GM11168 (cell line): ENCODE measurements at regions not wholly inside any gene's neighbourhood (a gene's known extent, or its start where the extent isn't known, plus 50 kb on each side); places are given as distances from the start of the nearest gene placed in this dataset.

Source experiments
- in situ Hi-C: fragments of 300-500 bp; cut with MboI; formaldehyde crosslinking; loops from one replicate; pipeline ENCODE4 v1.12.0; 2022; ENCODE audit warnings: low sequenced_read_pairs; ENCODE audit not compliant: unreplicated experiment

GRCh38 chr9:118536153-118536552, 832.0 kb downstream of the TLR4 start:
- in situ Hi-C loops = no loop called here

- in situ Hi-C loops = no loop called here
Measured at GRCh38 chr9:118538959-118539358, 830.3 kb downstream of the BRINP1 start.

- in situ Hi-C loops = no loop called here
Measured at GRCh38 chr9:118553465-118553864, 815.8 kb downstream of the BRINP1 start.

GRCh38 chr9:118554987-118555386, 814.2 kb downstream of the BRINP1 start:
- in situ Hi-C loops = no loop called here

GRCh38 chr9:118558026-118558425, 811.2 kb downstream of the BRINP1 start:
- in situ Hi-C loops = no loop called here

GRCh38 chr9:118558891-118559290, 810.3 kb downstream of the BRINP1 start:
- in situ Hi-C loops = no loop called here

GRCh38 chr9:118561051-118561450, 808.2 kb downstream of the BRINP1 start:
- in situ Hi-C loops = no loop called here

GRCh38 chr9:118563677-118564076, 805.6 kb downstream of the BRINP1 start:
- in situ Hi-C loops = no loop called here

- in situ Hi-C loops = no loop called here
Measured at GRCh38 chr9:118567861-118568260, 801.4 kb downstream of the BRINP1 start.

- in situ Hi-C loops = no loop called here
Measured at GRCh38 chr9:118568704-118569103, 800.5 kb downstream of the BRINP1 start.

- in situ Hi-C loops = no loop called here
Measured at GRCh38 chr9:118569148-118569547, 800.1 kb downstream of the BRINP1 start.

GRCh38 chr9:118570066-118570465, 799.2 kb downstream of the BRINP1 start:
- in situ Hi-C loops = no loop called here

GRCh38 chr9:118575341-118576070, 793.7 kb downstream of the BRINP1 start:
- in situ Hi-C loops = no loop called here

GRCh38 chr9:118577121-118577520, 792.1 kb downstream of the BRINP1 start:
- in situ Hi-C loops = no loop called here

- in situ Hi-C loops = no loop called here
Measured at GRCh38 chr9:118578467-118578866, 790.8 kb downstream of the BRINP1 start.

- in situ Hi-C loops = no loop called here
Measured at GRCh38 chr9:118583414-118583813, 785.8 kb downstream of the BRINP1 start.

- in situ Hi-C loops = no loop called here
Measured at GRCh38 chr9:118586978-118587377, 782.3 kb downstream of the BRINP1 start.

- in situ Hi-C loops = no loop called here
Measured at GRCh38 chr9:118594428-118594827, 774.8 kb downstream of the BRINP1 start.

GRCh38 chr9:118595719-118596305, 773.4 kb downstream of the BRINP1 start:
- in situ Hi-C loops = no loop called here

GRCh38 chr9:118596374-118597015, 772.7 kb downstream of the BRINP1 start:
- in situ Hi-C loops = no loop called here

GRCh38 chr9:118606668-118607067, 762.6 kb downstream of the BRINP1 start:
- in situ Hi-C loops = no loop called here
